ENCODE measurements at regions not wholly inside any gene's neighbourhood (a gene's known extent, or its start where the extent isn't known, plus 50 kb on each side); places are given as distances from the start of the nearest gene placed in this dataset.

DNA sequence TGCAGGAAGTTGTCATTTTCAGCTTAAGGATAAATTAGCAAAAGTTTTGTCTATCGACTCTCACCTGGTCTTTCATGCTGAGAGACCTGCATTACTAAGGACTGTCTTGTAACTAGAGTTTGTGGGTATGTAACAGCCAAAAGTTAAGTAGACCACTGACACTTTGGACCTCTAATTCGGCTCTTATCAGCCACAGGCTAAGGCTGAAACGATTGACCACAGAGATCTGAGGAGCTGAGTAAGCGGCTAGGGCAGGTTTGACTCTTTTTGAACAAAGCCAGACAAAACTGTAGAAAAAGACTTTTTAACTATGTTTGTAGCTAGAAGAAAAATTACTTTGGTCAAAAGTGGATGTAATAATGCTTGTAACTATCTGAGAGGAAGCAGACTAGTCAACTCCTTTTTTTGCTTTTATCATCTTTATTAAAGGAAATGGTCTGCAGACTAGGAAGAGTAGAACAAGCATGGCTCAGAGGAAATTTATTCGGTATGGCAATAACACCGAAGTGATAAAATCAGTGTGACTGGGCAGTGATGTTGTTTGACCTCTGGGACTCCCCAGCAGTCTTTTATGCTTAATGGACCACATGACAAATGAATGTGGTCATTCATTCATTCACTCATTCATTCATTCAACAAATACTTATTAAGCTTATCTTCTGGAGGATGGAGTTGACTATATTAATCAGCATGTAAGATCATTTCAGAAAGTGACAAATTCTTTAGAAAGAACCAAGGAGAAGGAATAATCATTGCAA, 725.0 kb upstream of the HS3ST5 start (continued):
- TF ChIP-seq, protein P1, sequence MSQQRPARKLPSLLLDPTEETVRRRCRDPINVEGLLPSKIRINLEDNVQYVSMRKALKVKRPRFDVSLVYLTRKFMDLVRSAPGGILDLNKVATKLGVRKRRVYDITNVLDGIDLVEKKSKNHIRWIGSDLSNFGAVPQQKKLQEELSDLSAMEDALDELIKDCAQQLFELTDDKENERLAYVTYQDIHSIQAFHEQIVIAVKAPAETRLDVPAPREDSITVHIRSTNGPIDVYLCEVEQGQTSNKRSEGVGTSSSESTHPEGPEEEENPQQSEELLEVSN (IDR thresholded peaks at IDR 0.05) = no peak
- TF ChIP-seq, protein P2, sequence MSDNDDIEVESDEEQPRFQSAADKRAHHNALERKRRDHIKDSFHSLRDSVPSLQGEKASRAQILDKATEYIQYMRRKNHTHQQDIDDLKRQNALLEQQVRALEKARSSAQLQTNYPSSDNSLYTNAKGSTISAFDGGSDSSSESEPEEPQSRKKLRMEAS (IDR thresholded peaks at IDR 0.05) = no peak
- TF ChIP-seq SAP30 (IDR thresholded peaks at IDR 0.05; ENCODE audit: insufficient read depth, insufficient replicate concordance, low read length) (no peak), CHD2 (IDR thresholded peaks at IDR 0.05; ENCODE audit: low read length) (no peak), BRCA1 (IDR thresholded peaks at IDR 0.05; ENCODE audit: low read depth, low read length) (no peak), SP4 (IDR thresholded peaks at IDR 0.05; ENCODE audit: low read length) (no peak), SP2 (IDR thresholded peaks at IDR 0.05; ENCODE audit: low read length) (no peak), CREB1 (IDR thresholded peaks at IDR 0.05) (no peak)
- TF ChIP-seq, protein P3, sequence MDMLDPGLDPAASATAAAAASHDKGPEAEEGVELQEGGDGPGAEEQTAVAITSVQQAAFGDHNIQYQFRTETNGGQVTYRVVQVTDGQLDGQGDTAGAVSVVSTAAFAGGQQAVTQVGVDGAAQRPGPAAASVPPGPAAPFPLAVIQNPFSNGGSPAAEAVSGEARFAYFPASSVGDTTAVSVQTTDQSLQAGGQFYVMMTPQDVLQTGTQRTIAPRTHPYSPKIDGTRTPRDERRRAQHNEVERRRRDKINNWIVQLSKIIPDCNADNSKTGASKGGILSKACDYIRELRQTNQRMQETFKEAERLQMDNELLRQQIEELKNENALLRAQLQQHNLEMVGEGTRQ (IDR thresholded peaks at IDR 0.05; ENCODE audit: low read length) = no peak
- TF ChIP-seq, protein P4, sequence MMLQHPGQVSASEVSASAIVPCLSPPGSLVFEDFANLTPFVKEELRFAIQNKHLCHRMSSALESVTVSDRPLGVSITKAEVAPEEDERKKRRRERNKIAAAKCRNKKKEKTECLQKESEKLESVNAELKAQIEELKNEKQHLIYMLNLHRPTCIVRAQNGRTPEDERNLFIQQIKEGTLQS (IDR thresholded peaks at IDR 0.05; ENCODE audit: insufficient read depth, low read depth, low read length) = no peak
